GM23338 (cell line): ENCODE measurements at regions not wholly inside any gene's neighbourhood (a gene's known extent, or its start where the extent isn't known, plus 50 kb on each side); places are given as distances from the start of the nearest gene placed in this dataset.

Source experiments
- ATAC-seq: fragments of 200-7000 bp; cut with Tn5 transposase; 3 replicates; pipeline ENCODE4 v1.9.1; 2020
- DNase-seq: peaks from one replicate; pipeline ENCODE4 v3.0.0-alpha.2; 2015; ENCODE audit warnings: low spot score
- H2AFZ ChIP-seq: fragments of 200-600 bp; sonication (generic); 2 replicates; pipeline ENCODE4 v1.8.0; 2016; ENCODE audit warnings: antibody characterized with exemption, mild to moderate bottlenecking, moderate library complexity
- H3F3A ChIP-seq: fragments of 200-600 bp; sonication (generic); replicated peaks from 2 replicates; pipeline ENCODE4 v1.8.0; 2017; ENCODE audit warnings: antibody characterized with exemption, mixed run types, low read depth
- H3K27ac ChIP-seq: fragments of 200-600 bp; sonication (generic); 2 replicates; pipeline ENCODE4 v1.6.1; 2016; ENCODE audit warnings: low read depth
- H3K27me3 ChIP-seq: fragments of 200-600 bp; sonication (generic); 2 replicates; pipeline ENCODE4 v1.8.0; 2016; ENCODE audit warnings: mild to moderate bottlenecking, mixed run types, moderate library complexity; ENCODE audit not compliant: insufficient read depth
- H3K36me3 ChIP-seq: fragments of 200-600 bp; sonication (generic); 2 replicates; pipeline ENCODE4 v1.8.0; 2016; ENCODE audit warnings: mild to moderate bottlenecking; ENCODE audit not compliant: insufficient read depth
- H3K4me1 ChIP-seq: fragments of 200-600 bp; sonication (generic); 2 replicates; pipeline ENCODE4 v1.8.0; 2016; ENCODE audit warnings: mild to moderate bottlenecking, moderate library complexity; ENCODE audit not compliant: insufficient read depth
- H3K4me2 ChIP-seq: fragments of 200-600 bp; sonication (generic); 2 replicates; pipeline ENCODE4 v1.7.1; 2017; ENCODE audit warnings: mixed run types
- H3K4me3 ChIP-seq: fragments of 200-600 bp; sonication (generic); 2 replicates; pipeline ENCODE4 v1.6.1; 2016; ENCODE audit warnings: mixed run types
- H3K79me2 ChIP-seq: fragments of 200-600 bp; sonication (generic); replicated peaks from 2 replicates; pipeline ENCODE4 v1.8.0; 2017; ENCODE audit warnings: mild to moderate bottlenecking; ENCODE audit not compliant: insufficient read depth
- H3K9me2 ChIP-seq: fragments of 200-600 bp; sonication (generic); 2 replicates; pipeline ENCODE4 v1.8.0; 2017; ENCODE audit not compliant: insufficient read depth
- H4K20me1 ChIP-seq: fragments of 200-600 bp; sonication (generic); replicated peaks from 2 replicates; pipeline ENCODE4 v1.8.0; 2017; ENCODE audit warnings: mild to moderate bottlenecking; ENCODE audit not compliant: insufficient read depth
- H3K27ac Mint-ChIP-seq: 2 replicates; pipeline ENCODE4 v1.8.0; 2020; ENCODE audit warnings: inconsistent platforms, mild to moderate bottlenecking, moderate library complexity, mixed read lengths
- H3K27me3 Mint-ChIP-seq: 3 replicates; pipeline ENCODE4 v1.8.0; 2022; ENCODE audit warnings: low read depth, mild to moderate bottlenecking, moderate library complexity, mixed read lengths, inconsistent platforms; ENCODE audit not compliant: insufficient read depth, poor library complexity
- H3K36me3 Mint-ChIP-seq: 3 replicates; pipeline ENCODE4 v1.8.0; 2021; ENCODE audit warnings: low read depth, mild to moderate bottlenecking, inconsistent platforms, moderate library complexity, mixed read lengths
- H3K4me1 Mint-ChIP-seq: 3 replicates; pipeline ENCODE4 v1.8.0; 2020; ENCODE audit warnings: mild to moderate bottlenecking, inconsistent platforms, mixed read lengths
- H3K4me3 Mint-ChIP-seq: 3 replicates; pipeline ENCODE4 v1.8.0; 2021; ENCODE audit warnings: moderate library complexity, mild to moderate bottlenecking, inconsistent platforms, mixed read lengths
- H3K9me3 Mint-ChIP-seq: 3 replicates; pipeline ENCODE4 v1.8.0; 2020; ENCODE audit warnings: moderate library complexity, mild to moderate bottlenecking, inconsistent platforms, mixed read lengths
- CREB1 ChIP-seq: fragments of 250-450 bp; sonication (Bioruptor Pico); IDR thresholded peaks from 2 replicates; pipeline ENCODE4 v1.5.0; 2020; ENCODE audit warnings: low read depth, mild to moderate bottlenecking, moderate library complexity
- EZH2 ChIP-seq: fragments of 200-600 bp; sonication (generic); IDR thresholded peaks from one replicate; pipeline ENCODE4 v1.8.0; 2017; ENCODE audit warnings: antibody characterized with exemption, mild to moderate bottlenecking, low read depth; ENCODE audit not compliant: unreplicated experiment
- EZH2phosphoT487 ChIP-seq: fragments of 200-600 bp; sonication (generic); IDR thresholded peaks from one replicate; pipeline ENCODE4 v1.8.1; 2018; ENCODE audit warnings: antibody characterized with exemption; ENCODE audit not compliant: unreplicated experiment
- JUNB ChIP-seq: IDR thresholded peaks from one replicate; pipeline ENCODE4 v1.6.1; 2016; ENCODE audit warnings: antibody characterized with exemption; ENCODE audit not compliant: unreplicated experiment
- NANOG ChIP-seq: IDR thresholded peaks from 2 replicates; pipeline ENCODE4 v1.6.1; 2016; ENCODE audit warnings: antibody characterized with exemption, borderline replicate concordance
- POLR2AphosphoS5 ChIP-seq: IDR thresholded peaks from 2 replicates; pipeline ENCODE4 v1.6.1; 2016; ENCODE audit warnings: antibody characterized with exemption, low read depth
- STAT1 ChIP-seq: IDR thresholded peaks from one replicate; pipeline ENCODE4 v1.6.1; 2016; ENCODE audit warnings: antibody characterized with exemption; ENCODE audit not compliant: unreplicated experiment
- ZNF114 ChIP-seq: fragments of 250-450 bp; sonication (Bioruptor Pico); IDR thresholded peaks from 2 replicates; pipeline ENCODE4 v1.5.0; 2020; ENCODE audit warnings: mild to moderate bottlenecking, moderate library complexity
- ZNF331 ChIP-seq: fragments of 250-450 bp; sonication (Bioruptor Pico); IDR thresholded peaks from 2 replicates; pipeline ENCODE4 v1.5.0; 2020; ENCODE audit warnings: low read depth, mild to moderate bottlenecking, moderate library complexity
- TF ChIP-seq, protein P1 (sequence below), 2 experiments: fragments of 200-600 bp in 1 of 2; sonication (generic) in 1 of 2; conservative IDR thresholded peaks; 2 replicates each; pipeline versions ENCODE4 v1.5.1 to v1.6.1; 2016 to 2017; ENCODE audit warnings: antibody characterized with exemption in 2 of 2, low read depth in 2 of 2, mild to moderate bottlenecking in 2 of 2, moderate library complexity in 1 of 2
- TF ChIP-seq, protein P2 (sequence below): fragments of 250-450 bp; sonication (Bioruptor Pico); IDR thresholded peaks from 2 replicates; pipeline ENCODE4 v1.5.0; 2020; ENCODE audit warnings: mild to moderate bottlenecking, moderate library complexity
- TF ChIP-seq, protein P3 (sequence below): IDR thresholded peaks from one replicate; pipeline ENCODE4 v1.6.1; 2018; ENCODE audit warnings: antibody characterized with exemption; ENCODE audit not compliant: unreplicated experiment
- TF ChIP-seq, protein P4 (sequence below): IDR thresholded peaks from 2 replicates; pipeline ENCODE4 v1.6.1; 2016; ENCODE audit warnings: antibody characterized with exemption

DNA sequence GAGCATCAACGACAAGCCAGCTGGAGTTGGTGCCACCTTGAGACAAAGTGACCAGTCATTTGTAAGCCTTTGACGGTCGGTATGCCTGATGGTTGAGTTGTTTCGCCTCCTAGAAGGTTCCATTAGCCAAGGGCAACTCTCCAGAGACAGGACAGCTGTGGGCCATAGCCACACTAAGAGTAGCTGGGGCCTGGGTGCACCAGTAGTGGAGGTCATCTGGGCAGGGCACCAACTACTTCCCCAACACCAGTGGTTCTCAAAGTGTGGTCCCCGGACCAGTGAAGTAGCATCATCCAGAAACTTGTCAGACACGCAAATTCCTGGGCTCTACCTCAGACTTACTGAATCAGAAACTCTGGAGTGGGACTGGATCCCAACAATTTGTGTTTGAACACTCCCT lies 217.5 kb upstream of the TAS2R1 start:
- Mint-ChIP-seq H3K9me3 (peaks cover 3% of the 10 kb centered on the region; the same call in 2 of the 3 replicates), H3K27ac (no peak overlapping the region), H3K4me1 (no peaks in the 10 kb centered on the region), H3K4me3 (no peak overlapping the region), H3K36me3 (no peaks in the 10 kb centered on the region), H3K27me3 (peaks cover 2% of the 10 kb centered on the region)
- no peaks in the 10 kb centered on the region for H3F3A ChIP-seq
- no peaks in the 10 kb centered on the region for H3K27me3 ChIP-seq
- H3K9me2 ChIP-seq = peaks cover 15% of the 10 kb centered on the region; the same call in 1 of the 2 replicates
- no peaks in the 10 kb centered on the region for H3K36me3 ChIP-seq
- DNase-seq (no peak), ATAC-seq (no peak)
- no peak overlapping the region for H3K4me3 ChIP-seq
- no peaks in the 10 kb centered on the region for H3K79me2 ChIP-seq
- no peak overlapping the region for H3K4me2 ChIP-seq
- H3K4me1 ChIP-seq = no peaks in the 10 kb centered on the region
- H4K20me1 ChIP-seq = no peaks in the 10 kb centered on the region
- no peak for TF ChIP-seq EZH2phosphoT487
- TF ChIP-seq ZNF331 = no peak
- TF ChIP-seq CREB1 (CRISPR knock-in tag) = no peak
- TF ChIP-seq, protein P1, sequence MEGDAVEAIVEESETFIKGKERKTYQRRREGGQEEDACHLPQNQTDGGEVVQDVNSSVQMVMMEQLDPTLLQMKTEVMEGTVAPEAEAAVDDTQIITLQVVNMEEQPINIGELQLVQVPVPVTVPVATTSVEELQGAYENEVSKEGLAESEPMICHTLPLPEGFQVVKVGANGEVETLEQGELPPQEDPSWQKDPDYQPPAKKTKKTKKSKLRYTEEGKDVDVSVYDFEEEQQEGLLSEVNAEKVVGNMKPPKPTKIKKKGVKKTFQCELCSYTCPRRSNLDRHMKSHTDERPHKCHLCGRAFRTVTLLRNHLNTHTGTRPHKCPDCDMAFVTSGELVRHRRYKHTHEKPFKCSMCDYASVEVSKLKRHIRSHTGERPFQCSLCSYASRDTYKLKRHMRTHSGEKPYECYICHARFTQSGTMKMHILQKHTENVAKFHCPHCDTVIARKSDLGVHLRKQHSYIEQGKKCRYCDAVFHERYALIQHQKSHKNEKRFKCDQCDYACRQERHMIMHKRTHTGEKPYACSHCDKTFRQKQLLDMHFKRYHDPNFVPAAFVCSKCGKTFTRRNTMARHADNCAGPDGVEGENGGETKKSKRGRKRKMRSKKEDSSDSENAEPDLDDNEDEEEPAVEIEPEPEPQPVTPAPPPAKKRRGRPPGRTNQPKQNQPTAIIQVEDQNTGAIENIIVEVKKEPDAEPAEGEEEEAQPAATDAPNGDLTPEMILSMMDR (conservative IDR thresholded peaks at IDR 0.05; ENCODE audit: low read depth in 2 of 2) = no peak
- TF ChIP-seq ZNF114 = no peak
- TF ChIP-seq JUNB = no peak
- TF ChIP-seq STAT1 = no peak
- TF ChIP-seq, protein P2, sequence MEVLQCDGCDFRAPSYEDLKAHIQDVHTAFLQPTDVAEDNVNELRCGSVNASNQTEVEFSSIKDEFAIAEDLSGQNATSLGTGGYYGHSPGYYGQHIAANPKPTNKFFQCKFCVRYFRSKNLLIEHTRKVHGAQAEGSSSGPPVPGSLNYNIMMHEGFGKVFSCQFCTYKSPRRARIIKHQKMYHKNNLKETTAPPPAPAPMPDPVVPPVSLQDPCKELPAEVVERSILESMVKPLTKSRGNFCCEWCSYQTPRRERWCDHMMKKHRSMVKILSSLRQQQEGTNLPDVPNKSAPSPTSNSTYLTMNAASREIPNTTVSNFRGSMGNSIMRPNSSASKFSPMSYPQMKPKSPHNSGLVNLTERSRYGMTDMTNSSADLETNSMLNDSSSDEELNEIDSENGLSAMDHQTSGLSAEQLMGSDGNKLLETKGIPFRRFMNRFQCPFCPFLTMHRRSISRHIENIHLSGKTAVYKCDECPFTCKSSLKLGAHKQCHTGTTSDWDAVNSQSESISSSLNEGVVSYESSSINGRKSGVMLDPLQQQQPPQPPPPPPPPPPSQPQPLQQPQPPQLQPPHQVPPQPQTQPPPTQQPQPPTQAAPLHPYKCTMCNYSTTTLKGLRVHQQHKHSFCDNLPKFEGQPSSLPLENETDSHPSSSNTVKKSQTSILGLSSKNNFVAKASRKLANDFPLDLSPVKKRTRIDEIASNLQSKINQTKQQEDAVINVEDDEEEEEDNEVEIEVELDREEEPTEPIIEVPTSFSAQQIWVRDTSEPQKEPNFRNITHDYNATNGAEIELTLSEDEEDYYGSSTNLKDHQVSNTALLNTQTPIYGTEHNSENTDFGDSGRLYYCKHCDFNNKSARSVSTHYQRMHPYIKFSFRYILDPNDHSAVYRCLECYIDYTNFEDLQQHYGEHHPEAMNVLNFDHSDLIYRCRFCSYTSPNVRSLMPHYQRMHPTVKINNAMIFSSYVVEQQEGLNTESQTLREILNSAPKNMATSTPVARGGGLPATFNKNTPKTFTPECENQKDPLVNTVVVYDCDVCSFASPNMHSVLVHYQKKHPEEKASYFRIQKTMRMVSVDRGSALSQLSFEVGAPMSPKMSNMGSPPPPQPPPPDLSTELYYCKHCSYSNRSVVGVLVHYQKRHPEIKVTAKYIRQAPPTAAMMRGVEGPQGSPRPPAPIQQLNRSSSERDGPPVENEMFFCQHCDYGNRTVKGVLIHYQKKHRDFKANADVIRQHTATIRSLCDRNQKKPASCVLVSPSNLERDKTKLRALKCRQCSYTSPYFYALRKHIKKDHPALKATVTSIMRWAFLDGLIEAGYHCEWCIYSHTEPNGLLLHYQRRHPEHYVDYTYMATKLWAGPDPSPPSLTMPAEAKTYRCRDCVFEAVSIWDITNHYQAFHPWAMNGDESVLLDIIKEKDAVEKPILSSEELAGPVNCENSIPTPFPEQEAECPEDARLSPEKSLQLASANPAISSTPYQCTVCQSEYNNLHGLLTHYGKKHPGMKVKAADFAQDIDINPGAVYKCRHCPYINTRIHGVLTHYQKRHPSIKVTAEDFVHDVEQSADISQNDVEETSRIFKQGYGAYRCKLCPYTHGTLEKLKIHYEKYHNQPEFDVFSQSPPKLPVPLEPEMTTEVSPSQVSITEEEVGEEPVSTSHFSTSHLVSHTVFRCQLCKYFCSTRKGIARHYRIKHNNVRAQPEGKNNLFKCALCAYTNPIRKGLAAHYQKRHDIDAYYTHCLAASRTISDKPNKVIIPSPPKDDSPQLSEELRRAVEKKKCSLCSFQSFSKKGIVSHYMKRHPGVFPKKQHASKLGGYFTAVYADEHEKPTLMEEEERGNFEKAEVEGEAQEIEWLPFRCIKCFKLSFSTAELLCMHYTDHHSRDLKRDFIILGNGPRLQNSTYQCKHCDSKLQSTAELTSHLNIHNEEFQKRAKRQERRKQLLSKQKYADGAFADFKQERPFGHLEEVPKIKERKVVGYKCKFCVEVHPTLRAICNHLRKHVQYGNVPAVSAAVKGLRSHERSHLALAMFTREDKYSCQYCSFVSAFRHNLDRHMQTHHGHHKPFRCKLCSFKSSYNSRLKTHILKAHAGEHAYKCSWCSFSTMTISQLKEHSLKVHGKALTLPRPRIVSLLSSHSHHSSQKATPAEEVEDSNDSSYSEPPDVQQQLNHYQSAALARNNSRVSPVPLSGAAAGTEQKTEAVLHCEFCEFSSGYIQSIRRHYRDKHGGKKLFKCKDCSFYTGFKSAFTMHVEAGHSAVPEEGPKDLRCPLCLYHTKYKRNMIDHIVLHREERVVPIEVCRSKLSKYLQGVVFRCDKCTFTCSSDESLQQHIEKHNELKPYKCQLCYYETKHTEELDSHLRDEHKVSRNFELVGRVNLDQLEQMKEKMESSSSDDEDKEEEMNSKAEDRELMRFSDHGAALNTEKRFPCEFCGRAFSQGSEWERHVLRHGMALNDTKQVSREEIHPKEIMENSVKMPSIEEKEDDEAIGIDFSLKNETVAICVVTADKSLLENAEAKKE (CRISPR knock-in tag) = no peak
- TF ChIP-seq, protein P3, sequence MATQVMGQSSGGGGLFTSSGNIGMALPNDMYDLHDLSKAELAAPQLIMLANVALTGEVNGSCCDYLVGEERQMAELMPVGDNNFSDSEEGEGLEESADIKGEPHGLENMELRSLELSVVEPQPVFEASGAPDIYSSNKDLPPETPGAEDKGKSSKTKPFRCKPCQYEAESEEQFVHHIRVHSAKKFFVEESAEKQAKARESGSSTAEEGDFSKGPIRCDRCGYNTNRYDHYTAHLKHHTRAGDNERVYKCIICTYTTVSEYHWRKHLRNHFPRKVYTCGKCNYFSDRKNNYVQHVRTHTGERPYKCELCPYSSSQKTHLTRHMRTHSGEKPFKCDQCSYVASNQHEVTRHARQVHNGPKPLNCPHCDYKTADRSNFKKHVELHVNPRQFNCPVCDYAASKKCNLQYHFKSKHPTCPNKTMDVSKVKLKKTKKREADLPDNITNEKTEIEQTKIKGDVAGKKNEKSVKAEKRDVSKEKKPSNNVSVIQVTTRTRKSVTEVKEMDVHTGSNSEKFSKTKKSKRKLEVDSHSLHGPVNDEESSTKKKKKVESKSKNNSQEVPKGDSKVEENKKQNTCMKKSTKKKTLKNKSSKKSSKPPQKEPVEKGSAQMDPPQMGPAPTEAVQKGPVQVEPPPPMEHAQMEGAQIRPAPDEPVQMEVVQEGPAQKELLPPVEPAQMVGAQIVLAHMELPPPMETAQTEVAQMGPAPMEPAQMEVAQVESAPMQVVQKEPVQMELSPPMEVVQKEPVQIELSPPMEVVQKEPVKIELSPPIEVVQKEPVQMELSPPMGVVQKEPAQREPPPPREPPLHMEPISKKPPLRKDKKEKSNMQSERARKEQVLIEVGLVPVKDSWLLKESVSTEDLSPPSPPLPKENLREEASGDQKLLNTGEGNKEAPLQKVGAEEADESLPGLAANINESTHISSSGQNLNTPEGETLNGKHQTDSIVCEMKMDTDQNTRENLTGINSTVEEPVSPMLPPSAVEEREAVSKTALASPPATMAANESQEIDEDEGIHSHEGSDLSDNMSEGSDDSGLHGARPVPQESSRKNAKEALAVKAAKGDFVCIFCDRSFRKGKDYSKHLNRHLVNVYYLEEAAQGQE = no peak
- TF ChIP-seq POLR2AphosphoS5 = no peak
- TF ChIP-seq, protein P4, sequence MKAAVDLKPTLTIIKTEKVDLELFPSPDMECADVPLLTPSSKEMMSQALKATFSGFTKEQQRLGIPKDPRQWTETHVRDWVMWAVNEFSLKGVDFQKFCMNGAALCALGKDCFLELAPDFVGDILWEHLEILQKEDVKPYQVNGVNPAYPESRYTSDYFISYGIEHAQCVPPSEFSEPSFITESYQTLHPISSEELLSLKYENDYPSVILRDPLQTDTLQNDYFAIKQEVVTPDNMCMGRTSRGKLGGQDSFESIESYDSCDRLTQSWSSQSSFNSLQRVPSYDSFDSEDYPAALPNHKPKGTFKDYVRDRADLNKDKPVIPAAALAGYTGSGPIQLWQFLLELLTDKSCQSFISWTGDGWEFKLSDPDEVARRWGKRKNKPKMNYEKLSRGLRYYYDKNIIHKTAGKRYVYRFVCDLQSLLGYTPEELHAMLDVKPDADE = no peak
- TF ChIP-seq NANOG = no peak
- no peak for TF ChIP-seq EZH2
- H3K27ac ChIP-seq = no peak overlapping the region
- no peak overlapping the region for H2AFZ ChIP-seq
